Fibroblast of villous mesenchyme (primary cell): ENCODE measurements at regions not wholly inside any gene's neighbourhood (a gene's known extent, or its start where the extent isn't known, plus 50 kb on each side); places are given as distances from the start of the nearest gene placed in this dataset.
"Not testable (repeated sequence)": the region's sequence is repeated elsewhere in the genome, so short reads cannot be mapped to it uniquely, and the experiment has no call there.

Experiments
- DNase-seq: peaks from one replicate; pipeline ENCODE4 v3.0.0-alpha.2; 2010; ENCODE audit warnings: low read depth
- H3K4me3 ChIP-seq: 2 replicates; pipeline ENCODE4 v1.5.1; 2011; ENCODE audit warnings: low read depth, mild to moderate bottlenecking, low read length
- TF ChIP-seq, protein P1 (sequence below): IDR thresholded peaks from 2 replicates; pipeline ENCODE4 v1.5.1; 2012; ENCODE audit warnings: low read depth, mild to moderate bottlenecking, low read length; ENCODE audit not compliant: insufficient read depth

DNA sequence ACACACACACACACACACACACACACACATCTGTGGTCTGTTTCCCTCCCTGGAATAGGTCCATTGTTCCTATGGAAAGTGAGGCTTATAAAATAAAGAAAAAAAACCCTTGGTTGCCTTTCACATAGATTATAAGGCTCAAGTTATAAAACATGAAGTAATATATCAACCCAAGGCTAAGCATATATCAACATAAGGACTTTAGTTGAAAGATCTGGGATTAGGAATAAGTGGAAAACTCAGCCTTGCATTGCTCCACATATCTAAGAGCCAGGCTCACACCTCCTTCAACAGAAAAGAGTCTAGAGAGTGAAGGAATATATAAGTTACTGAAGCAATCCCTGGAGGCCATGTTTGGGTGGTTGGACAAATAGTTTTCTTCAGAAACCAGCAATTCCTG, 235.0 kb downstream of the SUCLG1 start:
- TF ChIP-seq, protein P1, sequence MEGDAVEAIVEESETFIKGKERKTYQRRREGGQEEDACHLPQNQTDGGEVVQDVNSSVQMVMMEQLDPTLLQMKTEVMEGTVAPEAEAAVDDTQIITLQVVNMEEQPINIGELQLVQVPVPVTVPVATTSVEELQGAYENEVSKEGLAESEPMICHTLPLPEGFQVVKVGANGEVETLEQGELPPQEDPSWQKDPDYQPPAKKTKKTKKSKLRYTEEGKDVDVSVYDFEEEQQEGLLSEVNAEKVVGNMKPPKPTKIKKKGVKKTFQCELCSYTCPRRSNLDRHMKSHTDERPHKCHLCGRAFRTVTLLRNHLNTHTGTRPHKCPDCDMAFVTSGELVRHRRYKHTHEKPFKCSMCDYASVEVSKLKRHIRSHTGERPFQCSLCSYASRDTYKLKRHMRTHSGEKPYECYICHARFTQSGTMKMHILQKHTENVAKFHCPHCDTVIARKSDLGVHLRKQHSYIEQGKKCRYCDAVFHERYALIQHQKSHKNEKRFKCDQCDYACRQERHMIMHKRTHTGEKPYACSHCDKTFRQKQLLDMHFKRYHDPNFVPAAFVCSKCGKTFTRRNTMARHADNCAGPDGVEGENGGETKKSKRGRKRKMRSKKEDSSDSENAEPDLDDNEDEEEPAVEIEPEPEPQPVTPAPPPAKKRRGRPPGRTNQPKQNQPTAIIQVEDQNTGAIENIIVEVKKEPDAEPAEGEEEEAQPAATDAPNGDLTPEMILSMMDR = no peak
- no peak overlapping the region for H3K4me3 ChIP-seq
- DNase-seq = no peak

DNA sequence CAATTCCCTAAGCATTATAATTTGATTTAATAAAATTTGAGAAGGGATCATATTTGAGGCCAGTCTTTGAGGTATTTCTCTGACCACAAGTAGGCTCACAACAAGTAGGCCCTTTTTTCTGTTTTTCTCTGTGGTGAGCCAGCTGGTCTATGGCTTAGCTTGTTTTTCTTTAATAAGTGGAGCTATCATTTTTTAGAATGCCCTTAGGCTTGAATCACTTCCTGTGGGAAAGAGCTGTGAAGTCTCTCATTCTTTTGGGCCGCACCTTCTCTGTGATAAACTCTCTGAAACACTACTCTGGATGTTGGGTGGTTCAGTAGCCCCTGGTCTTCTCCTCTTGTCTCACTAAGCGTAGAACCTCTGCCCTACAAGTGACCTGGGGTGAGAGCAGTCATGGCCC, 235.9 kb downstream of the SUCLG1 start:
- TF ChIP-seq, protein P1 = no peak
- no peak overlapping the region for H3K4me3 ChIP-seq
- no peak for DNase-seq

DNA sequence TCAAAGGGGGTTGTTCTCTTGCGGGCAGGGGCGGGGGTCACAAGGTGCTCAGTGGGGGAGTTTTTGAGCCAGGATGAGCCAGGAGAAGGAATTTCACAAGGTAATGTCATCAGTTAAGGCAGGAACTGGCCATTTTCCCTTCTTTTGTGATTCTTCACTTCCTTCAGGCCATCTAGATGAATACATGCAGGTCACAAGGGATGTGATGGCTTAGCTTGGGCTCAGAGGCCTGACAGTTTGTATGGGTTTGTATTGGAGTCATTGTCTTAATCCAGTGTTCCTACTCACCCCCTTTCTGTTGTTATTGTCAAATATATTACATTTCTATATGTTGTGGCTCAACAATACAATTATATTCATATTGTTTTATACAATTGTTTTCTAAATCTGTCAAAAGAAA, 238.0 kb downstream of the SUCLG1 start:
- not testable (repeated sequence) for H3K4me3 ChIP-seq, DNase-seq

DNA sequence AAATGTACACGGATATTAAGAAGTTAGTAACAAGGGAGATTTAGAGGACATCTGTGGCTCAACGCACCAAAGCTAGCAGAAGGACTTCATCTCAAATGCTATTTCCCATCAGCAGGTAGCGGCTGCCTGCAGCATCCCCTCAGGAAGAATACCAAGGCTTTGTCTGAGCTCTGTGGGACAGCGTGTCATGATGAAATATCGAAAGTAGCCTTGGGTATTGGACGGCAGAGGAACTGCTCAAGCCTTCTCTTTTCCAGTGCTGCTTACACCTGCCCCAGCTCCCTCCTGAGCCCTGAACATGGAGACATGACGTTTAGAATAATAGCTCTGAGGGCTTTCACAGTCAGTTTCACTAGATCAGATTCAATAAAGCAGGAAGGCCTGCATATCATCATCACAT, 241.6 kb downstream of the SUCLG1 start:
- TF ChIP-seq, protein P1 = no peak

DNA sequence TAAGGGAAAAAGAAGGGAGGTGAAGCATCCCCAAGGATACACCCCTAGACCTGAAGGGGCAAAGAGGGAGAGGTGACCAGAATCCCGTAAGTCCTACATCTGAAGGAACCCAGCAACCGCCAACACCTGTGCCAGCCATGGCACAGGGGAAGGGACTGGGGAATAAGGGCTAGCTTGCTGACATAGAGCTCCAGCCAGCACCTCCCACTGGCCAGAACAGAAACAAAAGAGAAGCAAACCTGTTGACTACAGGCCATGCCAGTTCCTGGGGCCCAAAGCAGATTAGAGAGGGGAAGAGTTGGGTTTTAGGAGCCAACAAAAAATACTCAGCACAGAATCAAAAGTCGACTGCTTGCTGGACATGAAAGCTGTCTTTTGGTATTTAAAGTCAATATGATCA, 244.6 kb downstream of the SUCLG1 start:
- no peak overlapping the region for H3K4me3 ChIP-seq
- TF ChIP-seq, protein P1 = no peak
- DNase-seq = no peak

More for the DNA sequence above, 241.6 kb downstream of the SUCLG1 start:
- no peak for DNase-seq
- H3K4me3 ChIP-seq = no peak overlapping the region

DNA sequence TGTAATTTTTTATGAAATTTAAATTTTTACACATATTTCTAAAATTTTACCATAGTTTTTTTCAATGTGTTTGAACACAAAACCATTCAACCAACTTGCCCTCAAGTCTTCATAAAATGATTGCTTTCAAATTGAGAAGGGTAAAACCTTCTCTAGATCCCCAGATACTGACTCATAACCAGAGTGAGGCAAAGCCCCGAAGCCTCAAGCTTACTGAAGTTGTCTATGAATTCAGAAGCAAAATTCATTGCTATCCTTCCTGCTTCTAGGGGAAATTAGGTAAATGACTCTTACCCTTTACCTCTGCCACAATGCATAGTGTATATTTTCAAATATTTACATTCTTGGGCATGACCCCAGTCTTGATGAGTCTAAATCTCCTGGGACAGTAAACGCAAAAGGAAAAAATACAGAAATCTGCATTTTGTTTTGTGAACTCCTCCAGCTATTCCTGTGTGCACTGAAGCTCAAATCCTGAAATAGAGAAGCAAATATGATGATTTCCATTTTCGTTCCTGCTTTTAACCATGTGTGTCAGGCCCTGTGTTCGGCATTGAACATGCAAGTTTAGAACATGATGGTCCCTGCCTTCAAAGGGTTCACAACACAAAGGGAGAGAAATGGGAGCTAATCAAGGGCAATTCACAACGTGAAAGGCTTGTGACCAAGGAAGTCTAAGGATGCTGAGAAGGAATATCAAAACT, 246.3 kb downstream of the SUCLG1 start:
- no peak overlapping the region for H3K4me3 ChIP-seq
- TF ChIP-seq, protein P1 = no peak
- no peak for DNase-seq

DNA sequence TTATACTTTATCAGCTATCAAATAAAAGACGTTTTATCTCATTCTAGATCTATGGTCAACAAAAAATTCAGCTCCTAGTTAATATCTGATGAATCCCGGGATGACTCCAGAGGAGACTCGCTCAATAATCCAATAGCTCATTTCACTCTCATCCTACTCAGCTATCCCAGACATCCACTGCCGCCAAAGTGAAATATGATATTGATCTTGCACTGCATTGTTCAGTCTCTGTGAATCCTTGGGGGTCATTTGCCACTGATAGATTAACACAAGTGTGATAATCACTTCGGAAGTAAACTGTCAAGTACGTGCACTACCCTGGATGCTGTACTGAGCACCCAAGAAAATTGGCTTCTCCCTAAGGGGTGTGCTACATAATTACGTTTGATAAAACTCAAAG, 249.1 kb downstream of the SUCLG1 start:
- no peak for DNase-seq
- TF ChIP-seq, protein P1 = no peak
- H3K4me3 ChIP-seq = no peak overlapping the region
